B cell (primary cell): ENCODE measurements at regions not wholly inside any gene's neighbourhood (a gene's known extent, or its start where the extent isn't known, plus 50 kb on each side); places are given as distances from the start of the nearest gene placed in this dataset.

Source experiments
- EZH2 ChIP-seq: IDR thresholded peaks from 2 replicates; pipeline ENCODE4 v1.6.1; 2012; ENCODE audit warnings: borderline replicate concordance, low read depth, mild to moderate bottlenecking, moderate library complexity, low read length; ENCODE audit not compliant: insufficient read depth, poor library complexity, severe bottlenecking
- TF ChIP-seq, protein P1 (sequence below): fragments of 200-600 bp; IDR thresholded peaks from one replicate; pipeline ENCODE4 v1.8.0; 2022; ENCODE audit warnings: antibody characterized with exemption, mild to moderate bottlenecking

DNA sequence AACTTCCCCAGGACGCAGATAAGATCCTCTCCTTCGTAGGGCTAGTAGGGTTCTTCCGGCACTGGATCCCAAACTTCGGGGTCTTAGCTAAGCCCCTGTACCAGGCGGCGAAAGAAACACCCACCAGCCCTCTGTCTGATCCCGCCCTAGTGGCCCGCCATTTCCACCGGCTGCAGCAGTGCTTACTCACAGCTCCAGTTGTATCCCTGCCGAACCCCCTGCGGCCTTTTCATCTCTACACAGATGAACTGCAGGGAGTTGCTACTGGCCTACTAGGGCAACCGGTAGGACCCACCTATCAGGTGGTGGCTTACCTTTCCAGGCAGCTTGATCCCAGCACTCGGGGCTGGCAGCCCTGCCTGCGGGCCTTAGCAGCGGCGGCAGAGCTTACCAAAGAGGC, 961.2 kb downstream of the RPA4 start:
- TF ChIP-seq, protein P1, sequence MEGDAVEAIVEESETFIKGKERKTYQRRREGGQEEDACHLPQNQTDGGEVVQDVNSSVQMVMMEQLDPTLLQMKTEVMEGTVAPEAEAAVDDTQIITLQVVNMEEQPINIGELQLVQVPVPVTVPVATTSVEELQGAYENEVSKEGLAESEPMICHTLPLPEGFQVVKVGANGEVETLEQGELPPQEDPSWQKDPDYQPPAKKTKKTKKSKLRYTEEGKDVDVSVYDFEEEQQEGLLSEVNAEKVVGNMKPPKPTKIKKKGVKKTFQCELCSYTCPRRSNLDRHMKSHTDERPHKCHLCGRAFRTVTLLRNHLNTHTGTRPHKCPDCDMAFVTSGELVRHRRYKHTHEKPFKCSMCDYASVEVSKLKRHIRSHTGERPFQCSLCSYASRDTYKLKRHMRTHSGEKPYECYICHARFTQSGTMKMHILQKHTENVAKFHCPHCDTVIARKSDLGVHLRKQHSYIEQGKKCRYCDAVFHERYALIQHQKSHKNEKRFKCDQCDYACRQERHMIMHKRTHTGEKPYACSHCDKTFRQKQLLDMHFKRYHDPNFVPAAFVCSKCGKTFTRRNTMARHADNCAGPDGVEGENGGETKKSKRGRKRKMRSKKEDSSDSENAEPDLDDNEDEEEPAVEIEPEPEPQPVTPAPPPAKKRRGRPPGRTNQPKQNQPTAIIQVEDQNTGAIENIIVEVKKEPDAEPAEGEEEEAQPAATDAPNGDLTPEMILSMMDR, result no peak
- TF ChIP-seq EZH2, result no peak
